GM12891 (cell line): ENCODE measurements at regions not wholly inside any gene's neighbourhood (a gene's known extent, or its start where the extent isn't known, plus 50 kb on each side); places are given as distances from the start of the nearest gene placed in this dataset.

ENCODE experiments used
- POLR2A ChIP-seq: IDR thresholded peaks from 2 replicates; pipeline ENCODE4 v1.6.1; 2011; ENCODE audit warnings: low read depth, low read length, control low read depth
- TAF1 ChIP-seq: IDR thresholded peaks from 2 replicates; pipeline ENCODE4 v1.6.1; 2011; ENCODE audit warnings: low read depth, low read length, control low read depth

GRCh38 chr2:58976375-58977071 lies 735.4 kb upstream of the FANCL start:
- TF ChIP-seq TAF1 (no peak), POLR2A (no peak)
